ENCODE measurements at regions not wholly inside any gene's neighbourhood (a gene's known extent, or its start where the extent isn't known, plus 50 kb on each side); places are given as distances from the start of the nearest gene placed in this dataset.
"Not testable (repeated sequence)": the region's sequence is repeated elsewhere in the genome, so short reads cannot be mapped to it uniquely, and the experiment has no call there.

DNA sequence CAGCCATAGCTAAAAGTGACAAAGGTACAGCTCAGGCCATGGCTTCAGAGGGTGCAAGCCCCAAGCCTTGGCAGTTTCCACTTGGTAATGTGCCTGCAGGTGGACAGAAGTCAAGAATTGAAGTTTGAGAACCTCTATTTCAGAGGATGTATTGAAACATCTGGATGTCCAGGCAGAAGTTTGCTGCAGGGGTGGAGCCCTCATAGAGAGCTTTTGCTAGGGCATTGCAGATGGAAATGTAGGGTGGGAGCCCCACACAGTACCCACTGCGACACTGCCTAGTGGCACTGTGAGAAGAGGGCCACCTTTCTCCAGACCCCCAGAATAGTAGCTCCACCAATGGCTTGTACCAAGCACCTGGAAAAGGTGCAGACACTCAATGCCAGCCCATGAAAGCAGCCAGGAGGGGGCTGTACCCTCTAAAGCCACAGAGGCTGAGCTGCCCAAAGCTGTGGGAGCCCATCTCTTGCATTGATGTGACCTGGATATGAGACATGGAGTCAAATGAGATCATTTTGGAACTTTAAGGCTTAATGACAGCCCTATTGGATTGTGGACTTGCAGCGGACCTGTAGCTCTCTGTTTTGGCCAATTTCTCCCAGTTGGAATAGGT, 1299.4 kb upstream of the MAP3K7 start:
- H3K4me3 Mint-ChIP-seq: no peak overlapping the region
- no peaks in the 10 kb centered on the region for H3K23me2 ChIP-seq (ENCODE audit: insufficient read length, low read depth, low read length, poor library complexity, severe bottlenecking)
- H4K20me1 ChIP-seq (ENCODE audit: control insufficient read depth, insufficient read depth, insufficient read length): no peaks in the 10 kb centered on the region
- TF ChIP-seq, protein P1, sequence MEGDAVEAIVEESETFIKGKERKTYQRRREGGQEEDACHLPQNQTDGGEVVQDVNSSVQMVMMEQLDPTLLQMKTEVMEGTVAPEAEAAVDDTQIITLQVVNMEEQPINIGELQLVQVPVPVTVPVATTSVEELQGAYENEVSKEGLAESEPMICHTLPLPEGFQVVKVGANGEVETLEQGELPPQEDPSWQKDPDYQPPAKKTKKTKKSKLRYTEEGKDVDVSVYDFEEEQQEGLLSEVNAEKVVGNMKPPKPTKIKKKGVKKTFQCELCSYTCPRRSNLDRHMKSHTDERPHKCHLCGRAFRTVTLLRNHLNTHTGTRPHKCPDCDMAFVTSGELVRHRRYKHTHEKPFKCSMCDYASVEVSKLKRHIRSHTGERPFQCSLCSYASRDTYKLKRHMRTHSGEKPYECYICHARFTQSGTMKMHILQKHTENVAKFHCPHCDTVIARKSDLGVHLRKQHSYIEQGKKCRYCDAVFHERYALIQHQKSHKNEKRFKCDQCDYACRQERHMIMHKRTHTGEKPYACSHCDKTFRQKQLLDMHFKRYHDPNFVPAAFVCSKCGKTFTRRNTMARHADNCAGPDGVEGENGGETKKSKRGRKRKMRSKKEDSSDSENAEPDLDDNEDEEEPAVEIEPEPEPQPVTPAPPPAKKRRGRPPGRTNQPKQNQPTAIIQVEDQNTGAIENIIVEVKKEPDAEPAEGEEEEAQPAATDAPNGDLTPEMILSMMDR (conservative IDR thresholded peaks at IDR 0.05): no peak
- H3K56ac ChIP-seq (ENCODE audit: insufficient read length, low read depth, low read length): no peak overlapping the region
- no peak overlapping the region for H2AK5ac ChIP-seq (ENCODE audit: insufficient read length, low read length)
- H4K8ac ChIP-seq (replicated peaks; ENCODE audit: insufficient read length, low read depth, low read length): no peak overlapping the region
- no peaks in the 10 kb centered on the region for H3K79me1 ChIP-seq (ENCODE audit: insufficient read depth, low read depth, low read length, poor library complexity, severe bottlenecking)
- H2BK12ac ChIP-seq (ENCODE audit: insufficient read length, low read depth, low read length): no peak overlapping the region
- H3K4ac ChIP-seq (ENCODE audit: low read depth, low read length): no peak overlapping the region
- no peak overlapping the region for H3T11ph ChIP-seq (ENCODE audit: low read length)
- peaks cover 8% of the 10 kb centered on the region for H3K9me3 ChIP-seq (ENCODE audit: control insufficient read depth, low read depth, low read length)
- no peaks in the 10 kb centered on the region for H3K79me2 ChIP-seq (ENCODE audit: insufficient read depth, low read length)
- H3K36me3 Mint-ChIP-seq (ENCODE audit: insufficient read depth in 1 of 3, low read depth in 3 of 3): peaks cover 15 to 29% (median 17%) of the 10 kb centered on the region in 3 experiments
- H3K4me2 ChIP-seq (ENCODE audit: insufficient read depth, insufficient read length, low read length): no peak overlapping the region
- DNase-seq: no peak
- no peak overlapping the region for H4K5ac ChIP-seq (ENCODE audit: insufficient read length, low read depth, low read length)
- H3K4me1 Mint-ChIP-seq: no peaks in the 10 kb centered on the region
- no peak overlapping the region for H2BK20ac ChIP-seq (ENCODE audit: low read depth, low read length, poor library complexity, severe bottlenecking)
- H3K23ac ChIP-seq (ENCODE audit: insufficient read length, low read depth, low read length): no peak overlapping the region
- no peak overlapping the region for H2BK15ac ChIP-seq (ENCODE audit: low read depth, low read length)
- peaks cover 47 to 51% of the 10 kb centered on the region in 2 experiments for H3K9me3 Mint-ChIP-seq
- H3K9ac ChIP-seq (ENCODE audit: extremely low read depth, insufficient read length, low read length): no peak overlapping the region
- H3K4me1 ChIP-seq (ENCODE audit: insufficient read depth, low read length): no peaks in the 10 kb centered on the region
- WGBS (ENCODE audit: extremely low coverage, insufficient read length, low lambda C conversion rate): no CpG with 5 or more reads among the region's 2 CpGs
- no peaks in the 10 kb centered on the region for H3K27me3 ChIP-seq (ENCODE audit: insufficient read depth, low read length)
- H2BK5ac ChIP-seq (ENCODE audit: insufficient read length, low read length): no peak overlapping the region
- H2BK120ac ChIP-seq (ENCODE audit: low read depth, low read length, poor library complexity, severe bottlenecking): no peak overlapping the region
- no peak overlapping the region for H3K18ac ChIP-seq (ENCODE audit: insufficient read length, low read depth, low read length)
- H2AFZ ChIP-seq (ENCODE audit: low read length): no peak overlapping the region
- no peak overlapping the region for H3K27ac Mint-ChIP-seq
- no peak overlapping the region for H3K14ac ChIP-seq (ENCODE audit: insufficient read depth, low read length)
- no peak overlapping the region for H4K91ac ChIP-seq (ENCODE audit: insufficient read length, low read depth, low read length)
- no peaks in the 10 kb centered on the region for H3K27me3 Mint-ChIP-seq (ENCODE audit: low read depth)
- H3K27ac ChIP-seq (ENCODE audit: insufficient read length, low read depth, low read length): no peak overlapping the region

DNA sequence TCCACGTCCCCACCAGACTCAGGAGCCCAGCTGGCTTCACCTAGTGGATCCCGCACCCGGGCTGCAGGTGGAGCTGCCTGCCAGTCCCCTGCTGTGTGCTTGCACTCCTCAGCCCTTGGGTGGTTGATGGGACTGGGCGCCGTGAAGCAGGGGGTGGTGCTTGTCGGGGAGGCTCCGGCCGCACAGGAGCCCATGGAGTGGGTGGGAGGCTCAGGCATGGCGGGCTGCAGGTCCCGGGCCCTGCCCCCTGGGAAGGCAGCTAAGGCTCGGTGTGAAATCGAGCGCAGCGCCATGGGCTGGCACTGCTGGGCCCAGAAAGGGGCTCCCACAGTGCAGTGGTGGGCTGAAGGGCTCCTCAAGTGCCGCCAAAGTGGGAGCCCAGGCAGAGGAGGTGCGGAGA, 1294.9 kb upstream of the MAP3K7 start:
- H4K5ac ChIP-seq (ENCODE audit: insufficient read length, low read depth, low read length); H3K4me3 Mint-ChIP-seq; H3K18ac ChIP-seq (ENCODE audit: insufficient read length, low read depth, low read length); H2BK5ac ChIP-seq (ENCODE audit: insufficient read length, low read length); H3K14ac ChIP-seq (ENCODE audit: insufficient read depth, low read length); H3K9me3 ChIP-seq (ENCODE audit: control insufficient read depth, low read depth, low read length); H2BK15ac ChIP-seq (ENCODE audit: low read depth, low read length); H3K4ac ChIP-seq (ENCODE audit: low read depth, low read length); H2AFZ ChIP-seq (ENCODE audit: low read length); H3K9ac ChIP-seq (ENCODE audit: extremely low read depth, insufficient read length, low read length); H3K27ac ChIP-seq (ENCODE audit: insufficient read length, low read depth, low read length); H3K79me2 ChIP-seq (ENCODE audit: insufficient read depth, low read length); H4K20me1 ChIP-seq (ENCODE audit: control insufficient read depth, insufficient read depth, insufficient read length); H3K27ac Mint-ChIP-seq; H3K4me2 ChIP-seq (ENCODE audit: insufficient read depth, insufficient read length, low read length); H3T11ph ChIP-seq (ENCODE audit: low read length); H3K4me1 Mint-ChIP-seq; H3K79me1 ChIP-seq (ENCODE audit: insufficient read depth, low read depth, low read length, poor library complexity, severe bottlenecking); H2AK5ac ChIP-seq (ENCODE audit: insufficient read length, low read length); H3K23me2 ChIP-seq (ENCODE audit: insufficient read length, low read depth, low read length, poor library complexity, severe bottlenecking); H3K27me3 ChIP-seq (ENCODE audit: insufficient read depth, low read length); H3K23ac ChIP-seq (ENCODE audit: insufficient read length, low read depth, low read length); H4K91ac ChIP-seq (ENCODE audit: insufficient read length, low read depth, low read length); H3K56ac ChIP-seq (ENCODE audit: insufficient read length, low read depth, low read length); H2BK120ac ChIP-seq (ENCODE audit: low read depth, low read length, poor library complexity, severe bottlenecking); H2BK20ac ChIP-seq (ENCODE audit: low read depth, low read length, poor library complexity, severe bottlenecking); DNase-seq; H3K4me1 ChIP-seq (ENCODE audit: insufficient read depth, low read length); H3K27me3 Mint-ChIP-seq (ENCODE audit: low read depth); H2BK12ac ChIP-seq (ENCODE audit: insufficient read length, low read depth, low read length); H4K8ac ChIP-seq (replicated peaks; ENCODE audit: insufficient read length, low read depth, low read length): not testable (repeated sequence)
- H3K36me3 Mint-ChIP-seq (ENCODE audit: insufficient read depth in 1 of 3, low read depth in 3 of 3): peaks cover 7 to 19% (median 12%) of the 10 kb centered on the region in 3 experiments
- H3K9me3 Mint-ChIP-seq: peaks cover 29 to 32% of the 10 kb centered on the region in 2 experiments
- WGBS (ENCODE audit: extremely low coverage, insufficient read length, low lambda C conversion rate): no CpG with 5 or more reads among the region's 16 CpGs

All from H9 (cell line).